GM13977 (cell line): ENCODE measurements at regions not wholly inside any gene's neighbourhood (a gene's known extent, or its start where the extent isn't known, plus 50 kb on each side); places are given as distances from the start of the nearest gene placed in this dataset.

Experiments
- DNase-seq: peaks from one replicate; pipeline ENCODE4 v3.0.0; 2012; ENCODE audit warnings: low spot score
- in situ Hi-C: fragments of 300-500 bp; cut with MboI; formaldehyde crosslinking; loops from one replicate; pipeline ENCODE4 v1.12.0; 2022; ENCODE audit warnings: low sequenced_read_pairs, low pct_unique_long_range_greater_than_20kb, mixed read lengths, inconsistent platforms; ENCODE audit not compliant: unreplicated experiment
- TF ChIP-seq, protein P1 (sequence below): IDR thresholded peaks from 2 replicates; pipeline ENCODE4 v1.5.1; 2012; ENCODE audit warnings: mild to moderate bottlenecking, control low read depth; ENCODE audit not compliant: insufficient read depth; ENCODE audit errors: extremely low read depth, missing control alignments

DNA sequence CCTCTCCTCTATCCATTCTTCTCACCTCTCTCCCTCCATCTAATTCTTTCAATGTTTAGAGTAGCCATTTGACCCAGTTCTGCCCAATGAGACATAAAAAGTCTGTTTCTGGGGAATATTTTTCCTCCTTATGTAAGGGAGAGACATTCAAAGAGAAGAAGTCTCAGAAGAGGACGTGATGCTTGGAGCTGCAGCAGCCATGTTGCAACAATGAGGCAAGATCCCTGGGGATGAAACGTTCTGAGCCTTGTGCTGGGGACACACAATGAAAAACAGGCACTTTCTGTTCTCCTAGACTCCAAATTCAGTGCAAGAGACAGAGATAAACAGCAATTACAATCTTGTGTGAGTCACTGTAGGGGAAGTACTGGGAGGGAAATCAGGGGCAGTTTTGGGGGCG, 130.8 kb downstream of the FOXL1 start:
- DNase-seq = no peak
- TF ChIP-seq, protein P1, sequence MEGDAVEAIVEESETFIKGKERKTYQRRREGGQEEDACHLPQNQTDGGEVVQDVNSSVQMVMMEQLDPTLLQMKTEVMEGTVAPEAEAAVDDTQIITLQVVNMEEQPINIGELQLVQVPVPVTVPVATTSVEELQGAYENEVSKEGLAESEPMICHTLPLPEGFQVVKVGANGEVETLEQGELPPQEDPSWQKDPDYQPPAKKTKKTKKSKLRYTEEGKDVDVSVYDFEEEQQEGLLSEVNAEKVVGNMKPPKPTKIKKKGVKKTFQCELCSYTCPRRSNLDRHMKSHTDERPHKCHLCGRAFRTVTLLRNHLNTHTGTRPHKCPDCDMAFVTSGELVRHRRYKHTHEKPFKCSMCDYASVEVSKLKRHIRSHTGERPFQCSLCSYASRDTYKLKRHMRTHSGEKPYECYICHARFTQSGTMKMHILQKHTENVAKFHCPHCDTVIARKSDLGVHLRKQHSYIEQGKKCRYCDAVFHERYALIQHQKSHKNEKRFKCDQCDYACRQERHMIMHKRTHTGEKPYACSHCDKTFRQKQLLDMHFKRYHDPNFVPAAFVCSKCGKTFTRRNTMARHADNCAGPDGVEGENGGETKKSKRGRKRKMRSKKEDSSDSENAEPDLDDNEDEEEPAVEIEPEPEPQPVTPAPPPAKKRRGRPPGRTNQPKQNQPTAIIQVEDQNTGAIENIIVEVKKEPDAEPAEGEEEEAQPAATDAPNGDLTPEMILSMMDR = no peak
- in situ Hi-C loops = no loop called here

DNA sequence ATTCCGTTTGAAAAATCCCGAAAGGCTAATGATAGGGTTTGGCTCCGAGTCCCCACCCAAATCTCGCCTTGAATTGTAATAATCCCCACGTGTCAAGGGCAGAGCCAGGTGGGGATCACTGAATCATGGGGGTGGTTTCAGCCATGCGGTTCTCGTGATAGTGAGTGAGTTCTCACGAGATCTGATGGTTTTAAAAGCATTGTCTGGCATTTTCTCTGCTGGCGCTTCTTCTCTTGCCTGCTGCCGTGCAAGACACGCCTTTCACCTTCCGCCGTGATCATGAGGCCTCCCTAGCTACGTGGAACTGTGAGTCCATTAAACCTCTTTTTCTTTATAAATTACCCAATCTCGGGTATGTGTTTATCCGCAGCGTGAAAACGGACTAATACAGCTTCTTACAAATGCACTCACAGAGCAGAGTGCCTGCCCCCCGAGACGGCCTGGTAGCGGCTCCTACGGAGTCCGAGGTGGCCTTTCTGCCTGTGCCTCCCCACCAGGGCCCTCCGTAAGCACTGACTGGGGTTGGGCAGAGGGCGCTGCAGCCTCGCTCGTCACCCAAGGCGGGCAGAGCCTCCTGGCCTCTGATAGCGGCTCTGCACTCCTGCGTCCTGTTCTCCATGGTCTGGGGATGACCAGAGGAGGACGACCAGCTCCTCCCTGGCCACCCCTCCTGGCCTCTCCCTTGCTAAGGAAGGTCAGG, 131.7 kb downstream of the FOXL1 start:
- TF ChIP-seq, protein P1 = no peak
- no peak for DNase-seq
- in situ Hi-C loops = no loop called here

DNA sequence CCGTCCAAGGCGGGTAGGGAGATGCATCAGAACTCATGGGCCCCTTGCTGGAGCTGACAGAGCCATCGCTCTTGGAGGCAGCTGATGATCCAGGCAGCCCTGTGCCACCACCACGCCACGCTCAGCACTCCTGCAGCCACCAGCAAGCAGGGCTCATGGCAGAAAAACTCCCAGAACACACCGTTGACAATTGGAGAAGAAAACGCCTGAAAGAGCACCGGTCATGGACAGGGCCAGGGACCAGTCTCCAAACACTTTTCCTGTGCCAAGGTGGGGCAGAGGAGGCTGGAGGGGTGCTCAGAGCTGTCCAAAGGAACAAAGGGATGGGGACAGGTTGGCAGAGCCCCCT, 132.2 kb downstream of the FOXL1 start:
- in situ Hi-C loops = no loop called here
- DNase-seq = no peak
- TF ChIP-seq, protein P1 = no peak

DNA sequence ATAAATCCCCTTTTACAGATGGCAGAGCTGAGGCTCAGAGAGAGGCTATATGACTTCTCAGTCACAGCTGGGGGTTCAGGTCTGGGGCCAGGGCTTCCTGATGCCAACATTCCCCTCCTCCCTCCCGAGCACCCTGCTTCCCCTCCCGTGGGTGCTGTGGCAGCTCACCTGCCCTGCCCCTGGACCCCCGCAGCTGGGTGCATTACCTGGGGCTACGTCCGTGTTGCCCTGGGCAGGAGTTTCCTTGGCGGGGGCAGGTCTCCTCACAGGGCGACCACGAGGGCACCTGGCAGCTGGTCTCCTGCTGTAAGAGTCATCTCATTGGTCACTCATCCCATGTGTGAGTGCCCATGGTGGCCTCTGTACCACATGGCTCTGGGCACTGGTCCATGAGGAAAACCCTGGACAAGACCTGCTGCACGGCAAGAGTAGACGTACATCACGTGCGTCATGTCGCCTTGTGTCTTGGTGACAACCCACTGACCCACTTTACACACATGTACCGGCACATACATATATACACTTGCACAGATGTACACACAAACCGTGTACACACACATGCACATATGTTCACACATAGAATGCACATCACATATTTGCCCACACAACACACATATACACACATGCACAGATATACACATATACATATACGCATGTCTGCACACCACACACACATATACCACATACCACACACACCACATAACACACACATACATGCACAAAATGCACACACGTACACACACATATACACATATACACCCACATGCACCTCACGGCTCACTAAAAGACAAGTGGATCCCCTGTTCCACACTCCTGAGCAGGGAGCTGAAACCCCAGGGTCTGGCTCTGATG, 134.0 kb downstream of the FOXL1 start:
- in situ Hi-C loops = no loop called here
- TF ChIP-seq, protein P1 = no peak
- DNase-seq = no peak

DNA sequence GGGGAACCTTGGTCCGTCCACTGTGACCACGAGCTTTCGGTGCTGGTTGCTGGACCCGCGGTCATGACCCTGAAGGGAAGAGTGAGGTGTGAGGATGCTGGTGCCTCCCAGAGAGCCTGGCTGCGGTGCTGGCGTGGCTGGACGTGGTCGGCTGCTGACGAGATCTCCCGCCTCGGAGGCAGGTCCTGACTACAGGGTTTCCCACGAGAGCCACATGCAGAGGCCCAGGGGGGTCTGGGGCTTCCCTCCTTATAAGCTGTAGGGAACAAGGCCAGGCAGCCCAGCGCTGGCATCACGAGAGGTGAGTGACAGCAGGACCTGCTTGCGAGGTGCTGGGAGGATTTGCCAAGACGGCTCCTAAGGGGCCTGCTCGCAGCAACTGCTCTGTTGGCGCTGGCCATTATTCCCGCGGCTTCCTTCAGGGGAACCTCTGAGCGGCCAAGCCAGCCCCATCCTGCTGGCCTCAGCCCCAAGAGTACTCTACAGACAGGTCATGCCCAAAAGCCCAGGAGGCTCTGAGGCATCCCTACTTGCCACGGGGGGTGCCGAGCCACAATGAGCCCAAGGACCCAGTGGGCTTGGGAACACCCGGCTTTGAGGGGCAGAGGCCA, 134.8 kb downstream of the FOXL1 start:
- in situ Hi-C loops = no loop called here
- no peak for DNase-seq
- TF ChIP-seq, protein P1 = no peak

DNA sequence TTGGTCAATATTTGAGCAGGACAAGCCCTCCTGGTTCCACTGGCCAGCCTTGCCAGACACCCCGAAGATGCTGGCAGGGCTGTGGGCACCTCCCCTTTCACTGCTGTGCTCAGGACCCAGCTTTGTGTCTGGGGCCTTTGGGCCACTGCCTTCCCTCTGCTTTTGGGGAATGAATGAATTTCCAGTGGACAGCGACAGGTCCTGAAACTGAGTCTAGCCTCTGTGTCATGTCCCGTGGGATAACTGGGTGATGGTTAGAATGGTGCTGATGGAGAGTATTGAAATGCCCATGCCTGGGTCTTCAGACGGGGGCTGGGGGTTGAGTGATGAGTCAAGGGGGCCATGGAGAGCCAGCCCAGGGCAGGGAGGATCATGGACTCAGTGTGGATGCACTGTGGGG, 135.8 kb downstream of the FOXL1 start:
- DNase-seq = no peak
- in situ Hi-C loops = no loop called here
- TF ChIP-seq, protein P1 = no peak
